ENCODE measurements at regions not wholly inside any gene's neighbourhood (a gene's known extent, or its start where the extent isn't known, plus 50 kb on each side); places are given as distances from the start of the nearest gene placed in this dataset.

DNA sequence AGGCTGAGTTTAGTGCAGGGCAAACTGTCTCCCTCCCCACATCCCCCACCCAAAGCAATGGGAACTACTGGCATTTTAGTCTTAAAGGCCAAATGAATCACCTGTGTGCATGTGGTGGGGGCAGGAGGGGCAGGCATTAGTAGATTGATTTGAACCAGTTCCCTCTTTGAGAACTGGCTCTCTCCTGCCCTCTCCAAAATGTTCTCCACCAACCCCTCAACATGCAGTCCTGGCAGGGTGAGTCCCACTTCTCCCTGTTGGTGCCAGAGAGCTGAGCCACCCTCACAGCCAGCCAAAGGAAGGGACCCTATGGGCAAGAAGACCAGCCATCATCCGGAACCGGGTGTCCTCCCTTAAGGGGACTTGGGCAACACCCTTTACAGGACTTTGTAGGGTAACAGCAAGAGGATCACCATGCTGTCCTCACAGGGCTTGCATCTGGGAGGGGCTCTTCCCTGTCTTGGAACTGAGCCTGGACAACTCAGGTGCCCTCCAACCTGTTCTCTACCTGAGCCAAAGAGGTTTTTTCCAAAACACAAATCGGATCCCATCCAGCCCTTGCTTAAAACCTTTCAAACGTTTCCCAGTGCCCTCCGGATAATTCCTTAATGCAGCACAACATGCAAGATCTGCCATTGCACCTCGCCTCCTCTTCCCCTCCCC lies 80.6 kb downstream of the MRPL14 start:
- Histone ChIP-seq H3K4me3 (ENCODE audit: low read length) (no peak overlapping the region), H3K4me1 (ENCODE audit: insufficient read depth, low read length) (peaks cover 28% of the 10 kb centered on the region), H3K27me3 (ENCODE audit: insufficient read depth, low read length) (no peaks in the 10 kb centered on the region)

DNA sequence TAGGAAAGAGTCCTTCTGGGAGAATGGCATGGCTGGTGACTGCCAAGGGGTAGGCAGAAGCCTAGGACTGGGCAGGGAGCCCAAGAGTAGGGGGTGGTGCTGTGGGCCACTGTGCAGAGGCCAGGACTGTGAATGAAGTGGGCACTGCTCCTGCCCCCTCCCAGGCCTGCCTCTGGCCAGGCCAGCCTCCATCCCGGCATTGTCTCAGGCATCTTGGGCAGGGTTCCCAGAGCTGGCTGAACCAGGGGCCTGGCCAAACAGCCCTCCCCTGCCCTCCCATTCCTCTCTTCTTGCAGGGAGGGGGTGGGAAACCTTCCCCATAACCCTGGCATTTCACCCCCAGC lies 81.6 kb downstream of the MRPL14 start:
- Histone ChIP-seq H2AFZ (ENCODE audit: low read depth, low read length) (no peak overlapping the region), H3K4me1 (ENCODE audit: insufficient read depth, low read length) (peaks cover 28% of the 10 kb centered on the region), H3K27me3 (ENCODE audit: insufficient read depth, low read length) (no peaks in the 10 kb centered on the region), H3K36me3 (ENCODE audit: insufficient read depth, low read length) (no peaks in the 10 kb centered on the region), H3K9me3 (ENCODE audit: low read length) (no peaks in the 10 kb centered on the region), H3K4me3 (ENCODE audit: low read length) (no peak overlapping the region)

More for the DNA sequence above, 80.6 kb downstream of the MRPL14 start:
- H3K9me3 ChIP-seq (ENCODE audit: low read length): no peaks in the 10 kb centered on the region
- no peaks in the 10 kb centered on the region for H3K36me3 ChIP-seq (ENCODE audit: insufficient read depth, low read length)
- H2AFZ ChIP-seq (ENCODE audit: low read depth, low read length): no peak overlapping the region

DNA sequence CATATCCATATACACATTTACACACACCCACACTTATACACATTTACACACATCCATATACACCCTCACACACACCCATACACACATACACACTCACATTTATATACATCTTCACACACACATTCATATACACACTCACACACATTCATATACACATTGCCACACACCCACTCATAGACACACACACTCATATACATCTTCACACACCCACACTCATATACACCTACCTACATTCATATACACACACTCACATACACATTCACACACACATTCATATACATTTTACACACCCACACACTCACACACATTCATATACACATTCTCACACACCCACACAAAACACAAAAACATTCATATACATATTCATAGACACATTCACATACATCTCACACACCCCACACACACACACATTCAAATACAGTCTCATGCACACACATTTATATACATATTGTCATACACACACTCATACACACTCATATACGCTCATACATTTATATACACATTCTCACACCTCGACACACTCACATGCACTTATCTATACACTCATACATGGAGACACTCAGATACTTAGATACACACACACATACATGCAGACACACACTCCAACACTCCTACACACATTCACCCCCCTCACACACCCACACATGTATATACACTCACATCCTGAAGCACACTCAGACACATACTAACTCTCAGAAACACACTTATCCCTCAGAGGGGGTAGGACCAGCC lies 82.1 kb downstream of the MRPL14 start:
- H3K4me1 ChIP-seq (ENCODE audit: insufficient read depth, low read length): peaks cover 22% of the 10 kb centered on the region

DNA sequence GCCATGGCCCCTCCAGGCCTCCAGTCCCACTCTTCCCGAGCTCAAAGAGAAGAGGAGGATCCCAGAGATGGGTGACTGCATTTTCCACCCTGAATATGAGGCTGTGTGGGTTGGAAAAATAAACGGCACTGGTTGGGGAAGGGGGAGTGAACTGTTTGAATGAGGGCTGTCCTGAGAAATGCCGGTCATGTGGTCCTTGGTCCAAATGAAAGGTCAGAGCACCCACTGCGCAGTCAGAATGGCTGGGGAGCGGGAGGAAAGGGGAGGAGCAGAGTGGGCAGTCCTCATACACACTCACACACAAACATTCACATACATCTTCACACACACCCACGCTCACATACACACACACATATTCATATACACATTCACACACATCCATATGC lies 83.1 kb downstream of the MRPL14 start:
- H3K4me1 ChIP-seq (ENCODE audit: insufficient read depth, low read length): peaks cover 22% of the 10 kb centered on the region
- H2AFZ ChIP-seq (ENCODE audit: low read depth, low read length): peak overlapping the region; percentile 39
- no peak overlapping the region for H3K4me3 ChIP-seq (ENCODE audit: low read length)
- no peaks in the 10 kb centered on the region for H3K9me3 ChIP-seq (ENCODE audit: low read length)
- no peaks in the 10 kb centered on the region for H3K36me3 ChIP-seq (ENCODE audit: insufficient read depth, low read length)
- H3K27me3 ChIP-seq (ENCODE audit: insufficient read depth, low read length): no peaks in the 10 kb centered on the region

More for the DNA sequence above, 82.1 kb downstream of the MRPL14 start:
- Histone ChIP-seq H3K4me3 (ENCODE audit: low read length) (no peak overlapping the region), H3K27me3 (ENCODE audit: insufficient read depth, low read length) (no peaks in the 10 kb centered on the region), H3K9me3 (ENCODE audit: low read length) (no peaks in the 10 kb centered on the region), H2AFZ (ENCODE audit: low read depth, low read length) (no peak overlapping the region), H3K36me3 (ENCODE audit: insufficient read depth, low read length) (no peaks in the 10 kb centered on the region)

GRCh38 chr6:44043479-44044153 lies 83.6 kb downstream of the MRPL14 start:
- Histone ChIP-seq H2AFZ (ENCODE audit: low read depth, low read length) (peak overlapping the region; percentile 39), H3K4me3 (ENCODE audit: low read length) (no peak overlapping the region), H3K27me3 (ENCODE audit: insufficient read depth, low read length) (no peaks in the 10 kb centered on the region), H3K36me3 (ENCODE audit: insufficient read depth, low read length) (no peaks in the 10 kb centered on the region), H3K9me3 (ENCODE audit: low read length) (no peaks in the 10 kb centered on the region), H3K4me1 (ENCODE audit: insufficient read depth, low read length) (peaks cover 22% of the 10 kb centered on the region)

GRCh38 chr6:44042989-44043478 lies 84.2 kb downstream of the MRPL14 start:
- H3K36me3 ChIP-seq (ENCODE audit: insufficient read depth, low read length): no peaks in the 10 kb centered on the region
- H3K9me3 ChIP-seq (ENCODE audit: low read length): no peaks in the 10 kb centered on the region
- H3K4me3 ChIP-seq (ENCODE audit: low read length): no peak overlapping the region
- H3K4me1 ChIP-seq (ENCODE audit: insufficient read depth, low read length): peaks cover 22% of the 10 kb centered on the region
- H3K27me3 ChIP-seq (ENCODE audit: insufficient read depth, low read length): no peaks in the 10 kb centered on the region
- no peak overlapping the region for H2AFZ ChIP-seq (ENCODE audit: low read depth, low read length)

DNA sequence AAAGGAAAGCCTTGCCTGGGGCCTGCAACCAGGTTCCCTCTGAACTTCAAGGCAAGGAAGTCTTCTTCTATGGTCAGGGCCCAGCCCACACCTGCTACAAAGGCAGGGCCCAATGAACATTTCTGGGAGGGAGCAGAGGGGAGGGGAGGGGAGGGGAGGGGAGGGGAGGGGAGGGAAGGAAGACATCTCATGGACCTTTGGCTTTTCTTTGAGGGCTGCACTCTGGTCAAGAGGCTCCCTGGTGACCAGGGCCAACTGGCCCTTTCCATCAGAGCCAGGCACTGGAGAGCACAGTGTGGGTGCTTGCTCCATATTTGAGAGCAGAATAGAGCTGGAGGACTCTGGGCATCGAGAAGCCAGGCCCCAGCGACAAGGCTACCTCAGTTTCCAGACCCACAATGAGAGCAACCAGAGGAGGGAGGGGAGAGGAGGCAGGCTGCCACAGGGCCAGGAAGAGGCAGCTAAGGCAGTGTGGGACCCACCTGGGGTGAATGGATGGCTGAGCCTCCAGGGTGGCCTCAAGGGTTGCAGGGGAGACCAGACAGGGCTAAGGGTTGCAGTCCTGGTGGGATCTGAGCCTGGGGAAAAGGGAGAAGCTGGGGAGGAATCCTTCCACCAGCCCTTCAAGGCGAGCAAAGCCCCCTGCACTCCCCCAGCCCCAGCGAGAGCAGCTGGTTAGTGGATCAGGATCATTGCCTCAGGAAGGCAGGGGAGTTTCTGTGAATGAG lies 84.8 kb downstream of the MRPL14 start:
- H2AFZ ChIP-seq (ENCODE audit: low read depth, low read length): no peak overlapping the region
- H3K4me1 ChIP-seq (ENCODE audit: insufficient read depth, low read length): peaks cover 22% of the 10 kb centered on the region
- H3K4me3 ChIP-seq (ENCODE audit: low read length): no peak overlapping the region
- H3K27me3 ChIP-seq (ENCODE audit: insufficient read depth, low read length): no peaks in the 10 kb centered on the region
- H3K36me3 ChIP-seq (ENCODE audit: insufficient read depth, low read length): no peaks in the 10 kb centered on the region
- no peaks in the 10 kb centered on the region for H3K9me3 ChIP-seq (ENCODE audit: low read length)

- Histone ChIP-seq H3K36me3 (ENCODE audit: insufficient read depth, low read length) (no peaks in the 10 kb centered on the region), H3K27me3 (ENCODE audit: insufficient read depth, low read length) (no peaks in the 10 kb centered on the region), H2AFZ (ENCODE audit: low read depth, low read length) (no peak overlapping the region), H3K9me3 (ENCODE audit: low read length) (no peaks in the 10 kb centered on the region), H3K4me3 (ENCODE audit: low read length) (no peak overlapping the region), H3K4me1 (ENCODE audit: insufficient read depth, low read length) (peaks cover 22% of the 10 kb centered on the region)
These were observed 85.6 kb downstream of the MRPL14 start for GRCh38 chr6:44041461-44042260.

DNA sequence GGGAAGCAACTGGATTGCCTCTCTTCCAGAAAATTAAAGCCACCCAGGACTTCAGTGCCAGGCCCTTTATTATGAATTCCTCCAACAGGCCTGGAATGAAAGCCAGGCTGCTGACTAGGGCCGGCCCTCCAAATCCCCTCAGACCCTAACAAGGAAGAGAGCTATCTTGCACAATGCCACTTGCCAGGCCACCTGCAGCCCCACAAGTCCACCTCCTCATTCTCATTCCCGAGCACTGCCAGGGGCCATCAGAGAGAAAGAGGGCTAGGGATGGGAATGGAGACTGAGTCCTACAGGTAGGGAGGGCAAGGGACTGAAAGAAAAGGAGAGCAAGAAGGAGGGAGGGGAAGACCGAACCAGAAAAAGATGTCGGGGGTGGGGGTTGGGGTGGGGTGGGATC lies 86.5 kb downstream of the MRPL14 start:
- peaks cover 22% of the 10 kb centered on the region for H3K4me1 ChIP-seq (ENCODE audit: insufficient read depth, low read length)
- H3K36me3 ChIP-seq (ENCODE audit: insufficient read depth, low read length): no peaks in the 10 kb centered on the region
- H3K4me3 ChIP-seq (ENCODE audit: low read length): no peak overlapping the region
- no peaks in the 10 kb centered on the region for H3K9me3 ChIP-seq (ENCODE audit: low read length)
- H3K27me3 ChIP-seq (ENCODE audit: insufficient read depth, low read length): no peaks in the 10 kb centered on the region
- H2AFZ ChIP-seq (ENCODE audit: low read depth, low read length): no peak overlapping the region

- H3K36me3 ChIP-seq (ENCODE audit: insufficient read depth, low read length): no peaks in the 10 kb centered on the region
- H3K27me3 ChIP-seq (ENCODE audit: insufficient read depth, low read length): no peaks in the 10 kb centered on the region
- no peak overlapping the region for H2AFZ ChIP-seq (ENCODE audit: low read depth, low read length)
- peaks cover 22% of the 10 kb centered on the region for H3K4me1 ChIP-seq (ENCODE audit: insufficient read depth, low read length)
- H3K4me3 ChIP-seq (ENCODE audit: low read length): no peak overlapping the region
- H3K9me3 ChIP-seq (ENCODE audit: low read length): no peaks in the 10 kb centered on the region
These were observed 87.4 kb downstream of the MRPL14 start for GRCh38 chr6:44039839-44040350.

DNA sequence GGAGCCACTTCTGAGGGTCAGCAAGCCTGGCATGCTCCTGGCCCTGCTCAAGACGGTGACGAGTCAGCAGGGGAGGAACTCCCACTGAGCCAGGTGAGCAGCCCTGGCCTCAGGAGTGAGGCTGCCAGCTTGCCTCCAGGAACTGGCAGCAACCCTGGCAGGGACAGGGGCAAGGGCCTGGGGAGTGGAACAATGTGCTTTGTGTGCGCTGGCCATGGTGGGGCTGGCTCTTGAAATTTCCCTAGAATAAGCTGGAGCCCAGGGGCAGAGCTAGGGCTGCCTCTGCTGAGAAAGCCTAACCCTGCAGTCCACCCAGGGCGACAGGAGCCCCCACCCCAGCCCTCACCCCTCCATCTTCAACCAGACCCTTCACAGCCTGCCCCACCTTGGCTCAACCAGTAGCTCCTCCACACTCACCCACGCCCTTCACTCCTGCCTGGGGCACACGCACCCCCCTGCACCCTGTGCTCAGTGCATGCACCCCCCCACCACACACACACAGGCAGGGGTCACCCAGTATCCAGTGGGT lies 88.0 kb downstream of the MRPL14 start:
- Histone ChIP-seq H3K4me1 (ENCODE audit: insufficient read depth, low read length) (peaks cover 22% of the 10 kb centered on the region), H3K4me3 (ENCODE audit: low read length) (no peak overlapping the region), H3K36me3 (ENCODE audit: insufficient read depth, low read length) (no peaks in the 10 kb centered on the region), H3K9me3 (ENCODE audit: low read length) (no peaks in the 10 kb centered on the region), H2AFZ (ENCODE audit: low read depth, low read length) (no peak overlapping the region), H3K27me3 (ENCODE audit: insufficient read depth, low read length) (no peaks in the 10 kb centered on the region)

- H3K4me1 ChIP-seq (ENCODE audit: insufficient read depth, low read length): peaks cover 16% of the 10 kb centered on the region
These were observed 88.6 kb downstream of the MRPL14 start for GRCh38 chr6:44038543-44039065.

More at GRCh38 chr6:44038543-44039065, 88.6 kb downstream of the MRPL14 start:
- H3K4me3 ChIP-seq (ENCODE audit: low read length): no peak overlapping the region
- H3K27me3 ChIP-seq (ENCODE audit: insufficient read depth, low read length): no peaks in the 10 kb centered on the region
- H2AFZ ChIP-seq (ENCODE audit: low read depth, low read length): no peak overlapping the region
- no peaks in the 10 kb centered on the region for H3K9me3 ChIP-seq (ENCODE audit: low read length)
- H3K36me3 ChIP-seq (ENCODE audit: insufficient read depth, low read length): no peaks in the 10 kb centered on the region

Measured in neuron (in vitro differentiated cells).